NCI-H146 treated with DMSO at 0.1 percent for 48 hours (cell line): ENCODE measurements at regions not wholly inside any gene's neighbourhood (a gene's known extent, or its start where the extent isn't known, plus 50 kb on each side); places are given as distances from the start of the nearest gene placed in this dataset.
"Not testable (repeated sequence)": the region's sequence is repeated elsewhere in the genome, so short reads cannot be mapped to it uniquely, and the experiment has no call there.

Source experiments
- DNase-seq: peaks from one replicate; lab custom pipeline; 2025; ENCODE audit not compliant: unreplicated experiment; lab: John Stamatoyannopoulos, UW

- DNase-seq, result no peak
Measured at GRCh38 chr13:101003566-101003965, 329.0 kb upstream of the TMTC4 start.

GRCh38 chr13:100989392-100989791 is 314.8 kb upstream of the TMTC4 start:
- DNase-seq, result no peak

GRCh38 chr13:100988921-100989320 is 314.3 kb upstream of the TMTC4 start:
- no peak for DNase-seq

- no peak for DNase-seq
Measured at GRCh38 chr13:100987948-100988347, 313.4 kb upstream of the TMTC4 start.

- no peak for DNase-seq
Measured at GRCh38 chr13:100986571-100986970, 312.0 kb upstream of the TMTC4 start.

GRCh38 chr13:100984085-100984705 is 309.6 kb upstream of the TMTC4 start:
- DNase-seq, result no peak

- DNase-seq, result no peak
Measured at GRCh38 chr13:100983111-100983510, 308.5 kb upstream of the TMTC4 start.

GRCh38 chr13:100980171-100980570 is 305.6 kb upstream of the TMTC4 start:
- DNase-seq, result no peak

- DNase-seq, result no peak
Measured at GRCh38 chr13:100977841-100978240, 303.2 kb upstream of the TMTC4 start.

- no peak for DNase-seq
Measured at GRCh38 chr13:100976993-100977392, 302.4 kb upstream of the TMTC4 start.

- DNase-seq, result not testable (repeated sequence)
Measured at GRCh38 chr13:100975666-100976065, 301.1 kb upstream of the TMTC4 start.

- DNase-seq, result no peak
Measured at GRCh38 chr13:100962585-100962984, 288.0 kb upstream of the TMTC4 start.

GRCh38 chr13:100961186-100961585 is 286.6 kb upstream of the TMTC4 start:
- no peak for DNase-seq

GRCh38 chr13:100958831-100959230 is 284.2 kb upstream of the TMTC4 start:
- DNase-seq, result no peak

GRCh38 chr13:100957741-100958140 is 283.1 kb upstream of the TMTC4 start:
- no peak for DNase-seq

GRCh38 chr13:100954430-100955305 is 280.1 kb upstream of the TMTC4 start:
- peak; percentile 30 for DNase-seq

- no peak for DNase-seq
Measured at GRCh38 chr13:100951016-100951415, 276.4 kb upstream of the TMTC4 start.

- DNase-seq, result not testable (repeated sequence)
Measured at GRCh38 chr13:100948937-100949336, 274.3 kb upstream of the TMTC4 start.

- no peak for DNase-seq
Measured at GRCh38 chr13:100946588-100946987, 272.0 kb upstream of the TMTC4 start.

- DNase-seq, result no peak
Measured at GRCh38 chr13:100944791-100945345, 270.3 kb upstream of the TMTC4 start.

GRCh38 chr13:100942742-100943141 is 268.1 kb upstream of the TMTC4 start:
- DNase-seq, result no peak
